ENCODE measurements at regions not wholly inside any gene's neighbourhood (a gene's known extent, or its start where the extent isn't known, plus 50 kb on each side); places are given as distances from the start of the nearest gene placed in this dataset.
"Not testable (repeated sequence)": the region's sequence is repeated elsewhere in the genome, so short reads cannot be mapped to it uniquely, and the experiment has no call there.

DNA sequence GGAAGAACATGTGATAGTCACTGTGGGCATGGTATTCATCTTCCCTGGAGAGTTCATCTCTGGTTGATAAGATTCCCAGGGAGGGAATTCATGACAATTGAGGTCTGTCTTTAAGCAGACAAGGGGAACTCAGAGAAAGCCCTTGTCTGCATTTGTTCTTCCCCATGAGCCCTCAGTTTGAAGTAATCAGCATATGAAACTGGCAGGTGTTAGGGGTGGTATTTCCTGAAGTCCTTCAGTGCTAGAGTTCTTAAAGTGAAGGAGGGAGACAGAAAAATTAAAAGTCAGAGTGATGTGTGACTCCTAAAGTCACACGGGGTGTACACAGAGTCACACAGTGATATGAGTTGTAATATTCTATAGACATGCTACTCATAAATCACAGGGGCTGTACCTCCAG is 60.6 kb upstream of the SYK start:
- DNase-seq (ENCODE audit: low read depth in 2 of 3, low spot score in 2 of 3), result no peak

- no peak for DNase-seq (ENCODE audit: low read depth in 2 of 3, low spot score in 2 of 3)
Observed at GRCh38 chr9:90737742-90738141, 63.9 kb upstream of the SYK start.

DNA sequence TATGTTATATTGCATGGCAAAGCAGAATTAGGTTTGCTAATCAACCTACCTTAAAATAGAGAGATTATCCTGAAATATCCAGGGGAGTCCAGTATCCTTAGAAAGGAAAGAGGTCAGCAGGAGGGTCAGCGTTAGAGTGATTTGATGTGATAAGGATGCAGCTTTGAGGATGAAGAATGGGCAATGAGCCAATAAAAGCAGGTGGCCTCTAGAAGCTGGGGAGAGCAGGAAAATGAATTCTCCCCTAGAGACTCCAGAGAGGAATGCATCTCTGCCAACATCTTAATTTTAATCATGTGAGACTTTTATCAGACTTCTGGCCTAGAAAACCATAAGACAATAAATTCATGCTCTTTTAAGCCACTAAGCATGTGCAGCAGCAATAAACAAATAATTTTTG is 65.7 kb upstream of the SYK start:
- DNase-seq (ENCODE audit: low read depth in 2 of 3, low spot score in 2 of 3), result no peak

DNA sequence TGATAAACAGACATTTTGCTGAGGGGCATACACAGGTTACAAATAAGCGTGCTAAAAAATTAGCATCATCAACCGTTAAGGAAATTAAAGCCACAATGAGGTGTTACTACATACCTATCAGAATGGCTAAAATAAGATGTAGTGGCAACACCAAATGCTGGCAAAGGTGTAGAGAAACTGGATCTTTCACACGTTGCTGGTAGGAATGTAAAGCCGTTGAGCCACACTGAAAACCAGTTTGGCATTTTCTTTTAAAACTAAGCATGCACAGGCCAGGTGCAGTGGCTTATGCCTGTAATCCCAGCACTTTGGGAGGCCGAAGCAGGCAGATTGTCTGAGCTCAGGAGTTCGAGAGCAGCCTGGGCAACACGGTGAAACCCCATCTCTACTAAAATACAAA is 67.0 kb upstream of the SYK start:
- DNase-seq (ENCODE audit: low read depth in 2 of 3, low spot score in 2 of 3), result no peak

DNA sequence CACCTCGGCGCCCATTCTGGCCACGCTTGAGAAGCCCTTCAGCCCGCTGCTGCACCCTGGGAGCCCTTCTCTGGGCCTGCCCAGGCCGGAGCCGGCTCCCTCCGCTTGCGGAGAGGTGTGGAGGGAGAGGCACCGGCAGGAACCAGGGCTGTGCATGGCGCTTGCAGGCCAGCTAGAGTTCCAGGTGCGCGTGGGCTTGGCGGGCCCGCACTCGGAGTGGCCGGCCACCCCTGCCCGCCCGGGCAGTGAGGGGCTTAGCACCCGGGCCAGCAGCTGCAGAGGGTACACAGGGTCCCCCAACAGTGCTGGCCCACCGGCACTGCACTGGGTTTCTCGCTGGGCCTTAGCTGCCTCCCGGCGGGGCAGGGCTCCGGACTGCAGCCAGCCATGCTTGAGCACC is 72.3 kb upstream of the SYK start:
- DNase-seq (ENCODE audit: low read depth in 2 of 3, low spot score in 2 of 3), result no peak

DNA sequence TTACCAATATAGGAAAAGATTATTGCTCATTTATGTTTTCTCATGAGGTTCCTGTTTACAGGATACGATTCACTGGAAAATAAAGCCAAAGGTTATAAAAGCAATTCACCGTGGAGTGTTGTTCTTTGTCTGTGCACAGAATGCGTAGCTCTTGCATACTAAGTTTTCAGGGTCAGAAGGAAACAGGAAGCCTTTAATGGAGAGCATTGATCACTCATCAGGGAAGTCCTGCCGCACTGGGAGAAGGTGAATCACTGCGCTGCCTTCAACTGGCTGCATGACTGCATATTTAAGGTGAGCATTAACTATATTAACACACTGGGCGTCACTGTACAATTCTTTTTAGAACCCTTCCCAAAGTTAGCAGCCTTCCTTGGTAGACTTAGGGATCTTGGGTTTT is 74.1 kb upstream of the SYK start:
- no peak for DNase-seq (ENCODE audit: low read depth in 2 of 3, low spot score in 2 of 3)

GRCh38 chr9:90726215-90726614 is 75.4 kb upstream of the SYK start:
- no peak for DNase-seq (ENCODE audit: low read depth in 2 of 3, low spot score in 2 of 3)

- peak in 1 of 3 donors; percentile 20 for DNase-seq (ENCODE audit: low read depth in 2 of 3, low spot score in 2 of 3)
Observed at GRCh38 chr9:90724880-90725279, 76.7 kb upstream of the SYK start.

DNA sequence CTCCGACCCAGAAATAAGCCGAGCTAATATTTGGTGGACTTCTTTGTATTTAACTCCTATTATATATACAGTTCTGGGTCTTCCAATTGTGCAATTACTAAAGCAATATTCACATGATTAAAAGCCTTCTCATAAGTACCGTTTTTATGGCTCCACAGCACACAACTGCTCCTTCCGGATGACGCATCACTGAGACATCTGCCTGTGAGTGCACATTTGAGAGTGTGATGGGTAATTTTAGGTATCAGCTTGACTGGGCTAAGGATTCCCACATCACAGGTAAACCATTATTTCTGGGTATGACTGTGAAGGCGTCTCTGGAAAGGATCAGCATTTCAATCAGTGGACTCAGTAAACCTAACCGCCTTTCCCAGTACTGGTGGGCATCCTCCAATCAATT is 77.5 kb upstream of the SYK start:
- DNase-seq (ENCODE audit: low read depth in 2 of 3, low spot score in 2 of 3), result no peak

- DNase-seq (ENCODE audit: low read depth in 2 of 3, low spot score in 2 of 3), result peak in 1 of 3 donors; percentile 1
Observed at GRCh38 chr9:90722071-90722470, 79.4 kb upstream of the DIRAS2 start.

DNA sequence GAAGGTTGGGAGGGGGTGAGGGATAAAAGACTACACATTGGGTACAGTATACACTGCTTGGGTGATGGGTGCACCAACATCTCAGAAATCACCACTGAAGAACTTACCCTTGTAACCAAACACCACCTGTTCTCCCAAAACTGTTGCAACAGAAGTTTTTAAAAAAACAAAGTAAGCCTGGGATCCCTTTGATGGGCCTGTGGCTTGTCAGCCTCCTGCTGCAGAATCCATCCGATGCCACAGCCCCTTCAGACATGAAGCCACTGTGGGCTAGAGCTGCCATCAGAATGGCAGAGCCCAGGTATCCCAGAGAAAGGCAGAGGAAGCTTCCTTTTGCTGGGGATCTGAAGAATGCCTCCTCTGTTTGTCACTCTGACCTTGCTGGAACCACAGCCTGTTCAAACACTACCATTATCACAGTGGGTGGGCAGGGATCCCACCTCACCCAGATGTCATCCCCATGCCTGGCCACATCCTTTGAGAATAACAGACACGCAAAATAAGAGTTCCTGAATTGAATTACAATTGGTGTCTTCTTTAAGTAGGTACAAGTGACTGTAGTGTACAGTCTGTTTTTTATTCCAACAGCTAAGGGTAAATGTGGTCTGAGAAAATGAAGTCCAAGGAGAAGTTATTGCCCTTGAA is 78.1 kb upstream of the DIRAS2 start:
- DNase-seq (ENCODE audit: low read depth in 2 of 3, low spot score in 2 of 3), result no peak

DNA sequence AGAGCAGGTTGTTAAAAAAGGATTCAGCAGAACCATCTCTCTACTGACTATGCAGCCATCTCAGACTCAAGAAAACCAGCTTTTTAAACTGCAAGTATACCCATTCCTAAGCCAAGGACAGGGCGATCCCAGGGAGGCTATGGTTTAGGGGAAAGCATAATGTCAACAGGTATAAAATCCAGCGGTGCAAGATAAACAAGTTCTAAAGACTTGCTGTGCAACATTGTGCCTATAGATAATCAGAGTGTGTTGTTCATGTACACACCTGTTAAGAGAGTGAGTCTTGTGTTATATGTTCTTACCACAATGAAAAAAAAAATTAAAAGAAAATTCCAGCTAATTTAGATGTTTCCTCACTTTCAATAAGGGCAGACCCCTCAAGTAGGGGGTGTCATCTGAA is 63.6 kb upstream of the DIRAS2 start:
- DNase-seq (ENCODE audit: low read depth in 2 of 3, low spot score in 2 of 3), result no peak

- DNase-seq (ENCODE audit: low read depth in 2 of 3, low spot score in 2 of 3), result no peak
Observed at GRCh38 chr9:90702441-90702955, 59.9 kb upstream of the DIRAS2 start.

- no peak for DNase-seq (ENCODE audit: low read depth in 2 of 3, low spot score in 2 of 3)
Observed at GRCh38 chr9:90698871-90699440, 56.3 kb upstream of the DIRAS2 start.

DNA sequence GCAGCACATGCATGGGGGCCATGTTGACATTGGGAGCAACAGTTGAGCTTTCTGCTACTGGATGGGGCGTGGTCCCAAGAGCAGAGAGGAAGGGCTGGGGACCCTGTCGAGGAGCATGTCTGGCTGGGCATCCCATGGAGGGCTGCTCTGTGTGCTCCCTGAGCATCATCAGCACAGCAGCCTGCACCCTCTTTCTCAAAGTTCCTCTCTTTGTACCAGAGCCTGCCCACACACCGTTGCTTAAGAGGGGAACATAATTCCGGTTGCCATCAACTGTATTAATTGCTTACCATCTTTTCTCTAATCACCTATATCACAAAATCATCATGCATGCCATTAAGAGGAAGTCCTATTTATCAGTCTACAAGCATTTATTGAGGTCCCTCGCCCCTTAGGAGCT is 55.2 kb upstream of the DIRAS2 start:
- no peak for DNase-seq (ENCODE audit: low read depth in 2 of 3, low spot score in 2 of 3)

DNA sequence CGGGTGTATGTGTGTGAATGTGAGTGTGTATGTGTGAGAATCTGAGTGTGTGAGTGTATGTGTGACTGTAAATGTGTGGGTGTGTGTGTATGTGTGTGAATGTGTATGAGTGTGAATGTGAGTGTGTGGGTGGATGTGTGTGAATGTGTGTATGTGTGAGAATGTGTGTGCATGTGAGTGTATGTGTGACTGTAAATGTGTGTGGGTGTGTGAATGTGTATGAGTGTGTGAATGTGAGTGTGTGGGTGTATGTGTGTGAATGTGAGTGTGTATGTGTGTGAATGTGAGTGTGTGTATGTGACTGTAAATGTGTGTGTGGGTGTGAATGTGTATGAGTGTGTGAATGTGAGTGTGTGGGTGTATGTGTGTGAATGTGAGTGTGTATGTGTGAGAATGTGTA is 51.6 kb upstream of the DIRAS2 start:
- not testable (repeated sequence) for DNase-seq (ENCODE audit: low read depth in 2 of 3, low spot score in 2 of 3)

Data from hematopoietic multipotent progenitor cell (in vitro differentiated cells).